ENCODE measurements at regions not wholly inside any gene's neighbourhood (a gene's known extent, or its start where the extent isn't known, plus 50 kb on each side); places are given as distances from the start of the nearest gene placed in this dataset.

DNA sequence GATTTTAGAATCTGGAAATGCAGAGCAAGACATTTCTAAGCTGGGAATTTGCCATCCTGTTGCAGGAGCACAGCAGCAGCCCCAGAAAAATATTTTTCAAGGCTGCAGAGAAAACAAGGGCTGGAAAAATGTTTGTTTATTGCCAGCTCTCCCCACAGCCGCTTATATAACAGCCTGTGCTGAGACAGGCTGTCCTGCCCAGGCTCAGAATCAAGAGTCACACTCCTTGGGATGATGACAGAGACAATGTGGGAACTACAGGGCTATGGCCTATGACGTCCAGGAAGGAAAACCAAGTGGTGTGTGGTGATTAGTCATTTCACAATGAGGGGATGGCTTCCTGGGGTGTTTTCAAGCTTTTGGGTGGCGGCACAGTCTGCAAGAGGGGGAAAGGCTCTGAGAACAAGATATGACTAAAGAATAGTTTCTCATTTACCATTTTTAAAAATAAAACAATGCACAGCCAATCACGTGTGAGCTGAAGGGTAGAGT lies 136.3 kb upstream of the SERP2 start (continued):
- TF ChIP-seq ZNF24 (IDR thresholded peaks at IDR 0.05) (no peak), RBBP5 (conservative IDR thresholded peaks at IDR 0.05) (no peak), EZH2 (IDR thresholded peaks at IDR 0.05; ENCODE audit: borderline replicate concordance, control insufficient read depth, low read depth, low read length) (no peak), NRF1 (conservative IDR thresholded peaks at IDR 0.05; ENCODE audit: low read depth, low read length) (no peak), TBL1XR1 (IDR thresholded peaks at IDR 0.05; ENCODE audit: low read depth, low read length) (no peak), ZSCAN29 (IDR thresholded peaks at IDR 0.05) (no peak), JUNB (IDR thresholded peaks at IDR 0.05) (peak; percentile 72), BACH1 (IDR thresholded peaks at IDR 0.05; ENCODE audit: borderline replicate concordance) (no peak), ETV6 (conservative IDR thresholded peaks at IDR 0.05 in 1 of 2, IDR thresholded peaks at IDR 0.05 in 1 of 2; ENCODE audit: borderline replicate concordance in 1 of 2, low read depth in 1 of 2) (no peak), ZNF687 (IDR thresholded peaks at IDR 0.05) (no peak), RELB (IDR thresholded peaks at IDR 0.05; ENCODE audit: low read depth) (no peak), CBX5 (IDR thresholded peaks at IDR 0.05; ENCODE audit: low read depth) (no peak), MYB (IDR thresholded peaks at IDR 0.05; ENCODE audit: borderline replicate concordance, low read depth, low read length) (no peak), BHLHE40 (IDR thresholded peaks at IDR 0.05; ENCODE audit: borderline replicate concordance in 1 of 2, low read depth in 2 of 2, low read length in 1 of 2) (peak in 1 of 2 experiments; percentile 25; a peak in 1 of 4 replicates), CHD1 (IDR thresholded peaks at IDR 0.05; ENCODE audit: low read depth, low read length) (no peak), SMC3 (IDR thresholded peaks at IDR 0.05; ENCODE audit: borderline replicate concordance, low read length) (no peak), EGR1 (IDR thresholded peaks at IDR 0.05; ENCODE audit: borderline replicate concordance in 1 of 2, low read depth in 2 of 2, low read length in 2 of 2) (no peak), NFYB (IDR thresholded peaks at IDR 0.05; ENCODE audit: insufficient read depth, low read depth, low read length) (no peak), POU2F2 (IDR thresholded peaks at IDR 0.05; ENCODE audit: borderline replicate concordance, low read depth, low read length) (no peak), ASH2L (IDR thresholded peaks at IDR 0.05; ENCODE audit: borderline replicate concordance, low read depth) (no peak), SUZ12 (IDR thresholded peaks at IDR 0.05; ENCODE audit: unreplicated experiment) (no peak)
- TF ChIP-seq, protein P1, sequence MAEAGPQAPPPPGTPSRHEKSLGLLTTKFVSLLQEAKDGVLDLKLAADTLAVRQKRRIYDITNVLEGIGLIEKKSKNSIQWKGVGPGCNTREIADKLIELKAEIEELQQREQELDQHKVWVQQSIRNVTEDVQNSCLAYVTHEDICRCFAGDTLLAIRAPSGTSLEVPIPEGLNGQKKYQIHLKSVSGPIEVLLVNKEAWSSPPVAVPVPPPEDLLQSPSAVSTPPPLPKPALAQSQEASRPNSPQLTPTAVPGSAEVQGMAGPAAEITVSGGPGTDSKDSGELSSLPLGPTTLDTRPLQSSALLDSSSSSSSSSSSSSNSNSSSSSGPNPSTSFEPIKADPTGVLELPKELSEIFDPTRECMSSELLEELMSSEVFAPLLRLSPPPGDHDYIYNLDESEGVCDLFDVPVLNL (IDR thresholded peaks at IDR 0.05; ENCODE audit: low read depth, low read length): no peak
- TF ChIP-seq, protein P2, sequence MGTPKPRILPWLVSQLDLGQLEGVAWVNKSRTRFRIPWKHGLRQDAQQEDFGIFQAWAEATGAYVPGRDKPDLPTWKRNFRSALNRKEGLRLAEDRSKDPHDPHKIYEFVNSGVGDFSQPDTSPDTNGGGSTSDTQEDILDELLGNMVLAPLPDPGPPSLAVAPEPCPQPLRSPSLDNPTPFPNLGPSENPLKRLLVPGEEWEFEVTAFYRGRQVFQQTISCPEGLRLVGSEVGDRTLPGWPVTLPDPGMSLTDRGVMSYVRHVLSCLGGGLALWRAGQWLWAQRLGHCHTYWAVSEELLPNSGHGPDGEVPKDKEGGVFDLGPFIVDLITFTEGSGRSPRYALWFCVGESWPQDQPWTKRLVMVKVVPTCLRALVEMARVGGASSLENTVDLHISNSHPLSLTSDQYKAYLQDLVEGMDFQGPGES (IDR thresholded peaks at IDR 0.05): no peak

All from GM12878 (cell line).